C4-2B (cell line): ENCODE measurements at regions not wholly inside any gene's neighbourhood (a gene's known extent, or its start where the extent isn't known, plus 50 kb on each side); places are given as distances from the start of the nearest gene placed in this dataset.

Experiments
- CTCF ChIP-seq: fragments of 450-650 bp; conservative IDR thresholded peaks from 2 replicates; pipeline ENCODE4 v1.5.1; 2017; ENCODE audit warnings: mild to moderate bottlenecking
- ZFX ChIP-seq: fragments of 450-650 bp; IDR thresholded peaks from 2 replicates; pipeline ENCODE4 v1.6.1; 2017

GRCh38 chr14:81668626-81669274 is 135.1 kb upstream of the SEL1L start:
- TF ChIP-seq CTCF = no peak
- TF ChIP-seq ZFX = no peak
